ENCODE measurements at regions not wholly inside any gene's neighbourhood (a gene's known extent, or its start where the extent isn't known, plus 50 kb on each side); places are given as distances from the start of the nearest gene placed in this dataset.

GRCh38 chr10:31739146-31739545 is 189.5 kb downstream of the ARHGAP12 start:
- Histone ChIP-seq H3K27me3 (ENCODE audit: low read length) (no peaks in the 10 kb centered on the region), H3K79me2 (ENCODE audit: low read length) (no peaks in the 10 kb centered on the region), H3K4me2 (ENCODE audit: low read length) (no peak overlapping the region), H3K36me3 (ENCODE audit: low read depth, low read length) (no peaks in the 10 kb centered on the region), H3K4me3 (ENCODE audit: low read length) (no peak overlapping the region), H3K4me1 (ENCODE audit: insufficient read depth, low read length) (no peaks in the 10 kb centered on the region), H3K9ac (ENCODE audit: low read length) (no peak overlapping the region), H4K20me1 (ENCODE audit: low read length) (no peaks in the 10 kb centered on the region), H3F3A (ENCODE audit: low read length, unreplicated experiment) (no peaks in the 10 kb centered on the region), H2AFZ (ENCODE audit: low read length) (no peak overlapping the region), H3K27ac (ENCODE audit: low read length) (no peak overlapping the region), H3K9me2 (replicated peaks; ENCODE audit: low read length) (no peaks in the 10 kb centered on the region), H3K9me3 (ENCODE audit: low read length) (no peaks in the 10 kb centered on the region)
- ATAC-seq (no peak), DNase-seq (no peak)
- BruUV-seq (replicated peaks) = no TSS peak
- TF ChIP-seq CTCF (conservative IDR thresholded peaks at IDR 0.05; ENCODE audit: low read depth, low read length) = no peak
- TF ChIP-seq EZH2 (IDR thresholded peaks at IDR 0.05; ENCODE audit: low read length, unreplicated experiment) = no peak
- no peak for TF ChIP-seq EZH2phosphoT487 (IDR thresholded peaks at IDR 0.05; ENCODE audit: borderline replicate concordance, low read length)
- intact Hi-C loops (cut with micrococcal nuclease) = no loop called here
- CTCF ChIA-PET = no interaction called here
- POLR2A ChIA-PET (ENCODE audit: unreplicated experiment) = no interaction called here

DNA sequence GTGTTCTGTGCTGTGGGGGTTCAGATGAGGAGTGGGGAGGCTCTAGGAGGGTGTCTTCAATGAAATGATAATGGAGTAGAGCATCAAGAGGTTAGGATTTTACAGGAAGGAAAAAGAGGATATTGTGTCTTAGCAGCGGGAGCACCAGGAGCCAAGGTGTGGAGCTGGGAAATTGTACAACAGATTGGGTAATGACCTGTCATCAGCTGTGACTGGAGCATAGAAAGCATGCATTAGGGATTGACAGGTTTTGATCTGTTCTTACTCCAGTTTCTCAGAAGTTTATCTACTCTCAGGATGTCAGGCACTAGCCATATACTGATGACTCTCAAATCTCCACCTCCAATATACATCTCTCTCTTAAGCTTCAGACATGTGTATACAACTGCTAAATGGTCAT is 196.9 kb downstream of the ARHGAP12 start:
- Histone ChIP-seq H4K20me1 (ENCODE audit: low read length) (no peaks in the 10 kb centered on the region), H3K4me2 (ENCODE audit: low read length) (no peak overlapping the region), H2AFZ (ENCODE audit: low read length) (no peak overlapping the region), H3K79me2 (ENCODE audit: low read length) (no peaks in the 10 kb centered on the region), H3K36me3 (ENCODE audit: low read depth, low read length) (no peaks in the 10 kb centered on the region), H3K27me3 (ENCODE audit: low read length) (no peaks in the 10 kb centered on the region), H3K27ac (ENCODE audit: low read length) (no peak overlapping the region), H3K4me1 (ENCODE audit: insufficient read depth, low read length) (no peaks in the 10 kb centered on the region), H3F3A (ENCODE audit: low read length, unreplicated experiment) (no peaks in the 10 kb centered on the region), H3K9me2 (replicated peaks; ENCODE audit: low read length) (no peaks in the 10 kb centered on the region), H3K4me3 (ENCODE audit: low read length) (no peak overlapping the region), H3K9me3 (ENCODE audit: low read length) (no peaks in the 10 kb centered on the region), H3K9ac (ENCODE audit: low read length) (no peak overlapping the region)
- intact Hi-C loops (cut with micrococcal nuclease) = no loop called here
- CTCF ChIA-PET = no interaction called here
- ATAC-seq (no peak), DNase-seq (no peak)
- POLR2A ChIA-PET (ENCODE audit: unreplicated experiment) = no interaction called here
- BruUV-seq (replicated peaks) = no TSS peak
- TF ChIP-seq CTCF (conservative IDR thresholded peaks at IDR 0.05; ENCODE audit: low read depth, low read length) (no peak), EZH2 (IDR thresholded peaks at IDR 0.05; ENCODE audit: low read length, unreplicated experiment) (no peak), EZH2phosphoT487 (IDR thresholded peaks at IDR 0.05; ENCODE audit: borderline replicate concordance, low read length) (no peak)

DNA sequence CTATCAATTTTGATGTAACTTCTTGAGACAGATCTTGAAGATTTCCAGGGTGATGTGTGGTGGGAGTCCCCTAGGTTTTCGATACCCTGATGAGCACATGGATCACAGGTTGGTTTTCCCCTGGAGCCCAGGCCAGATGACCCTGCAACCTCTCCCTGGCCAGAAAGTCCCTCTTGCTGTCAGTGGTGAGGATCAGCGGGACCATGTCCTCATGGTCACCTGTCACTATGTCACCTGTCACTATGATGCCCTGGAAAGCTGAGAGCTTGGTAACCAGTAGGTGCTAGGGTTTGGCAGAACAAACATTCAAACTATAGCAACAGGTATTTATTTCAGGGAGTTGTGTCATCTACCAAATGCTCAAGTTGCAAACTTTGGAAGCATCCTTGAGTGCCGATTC is 197.9 kb downstream of the ARHGAP12 start:
- H3K27ac ChIP-seq (ENCODE audit: low read length) = no peak overlapping the region
- H3K9me3 ChIP-seq (ENCODE audit: low read length) = no peaks in the 10 kb centered on the region
- ChIA-PET POLR2A (ENCODE audit: unreplicated experiment) (no interaction called here), CTCF (no interaction called here)
- no peaks in the 10 kb centered on the region for H3K27me3 ChIP-seq (ENCODE audit: low read length)
- DNase-seq (no peak), ATAC-seq (no peak)
- H2AFZ ChIP-seq (ENCODE audit: low read length) = no peak overlapping the region
- TF ChIP-seq EZH2phosphoT487 (IDR thresholded peaks at IDR 0.05; ENCODE audit: borderline replicate concordance, low read length) = no peak
- no peak for TF ChIP-seq CTCF (conservative IDR thresholded peaks at IDR 0.05; ENCODE audit: low read depth, low read length)
- no peak for TF ChIP-seq EZH2 (IDR thresholded peaks at IDR 0.05; ENCODE audit: low read length, unreplicated experiment)
- no peak overlapping the region for H3K4me2 ChIP-seq (ENCODE audit: low read length)
- intact Hi-C loops (cut with micrococcal nuclease) = no loop called here
- no peak overlapping the region for H3K4me3 ChIP-seq (ENCODE audit: low read length)
- H3K9me2 ChIP-seq (replicated peaks; ENCODE audit: low read length) = no peaks in the 10 kb centered on the region
- no peaks in the 10 kb centered on the region for H3K4me1 ChIP-seq (ENCODE audit: insufficient read depth, low read length)
- no peak overlapping the region for H3K9ac ChIP-seq (ENCODE audit: low read length)
- no peaks in the 10 kb centered on the region for H3K36me3 ChIP-seq (ENCODE audit: low read depth, low read length)
- no peaks in the 10 kb centered on the region for H4K20me1 ChIP-seq (ENCODE audit: low read length)
- no peaks in the 10 kb centered on the region for H3F3A ChIP-seq (ENCODE audit: low read length, unreplicated experiment)
- no TSS peak for BruUV-seq (replicated peaks)
- no peaks in the 10 kb centered on the region for H3K79me2 ChIP-seq (ENCODE audit: low read length)

Data from PC-3 (cell line).